Glutamatergic neuron (in vitro differentiated cells): ENCODE measurements at regions not wholly inside any gene's neighbourhood (a gene's known extent, or its start where the extent isn't known, plus 50 kb on each side); places are given as distances from the start of the nearest gene placed in this dataset.

ENCODE experiments used
- DNase-seq: peaks from one replicate; pipeline ENCODE4 v3.0.0; 2022
- H3K27ac Mint-ChIP-seq: one replicate; pipeline ENCODE4 v1.8.0; 2020; ENCODE audit warnings: mild to moderate bottlenecking, mixed read lengths, inconsistent platforms; ENCODE audit not compliant: unreplicated experiment
- H3K27me3 Mint-ChIP-seq: one replicate; pipeline ENCODE4 v1.8.0; 2020; ENCODE audit warnings: mild to moderate bottlenecking, moderate library complexity, mixed read lengths, inconsistent platforms; ENCODE audit not compliant: unreplicated experiment
- H3K36me3 Mint-ChIP-seq: one replicate; pipeline ENCODE4 v1.8.0; 2020; ENCODE audit warnings: mild to moderate bottlenecking, mixed read lengths, inconsistent platforms; ENCODE audit not compliant: unreplicated experiment
- H3K4me1 Mint-ChIP-seq: one replicate; pipeline ENCODE4 v1.8.0; 2020; ENCODE audit warnings: mild to moderate bottlenecking, low read depth, mixed read lengths, inconsistent platforms; ENCODE audit not compliant: unreplicated experiment
- H3K4me3 Mint-ChIP-seq: one replicate; pipeline ENCODE4 v1.8.0; 2020; ENCODE audit warnings: mild to moderate bottlenecking, mixed read lengths, inconsistent platforms; ENCODE audit not compliant: unreplicated experiment
- H3K9me3 Mint-ChIP-seq: one replicate; pipeline ENCODE4 v1.8.0; 2020; ENCODE audit warnings: mild to moderate bottlenecking, moderate library complexity, mixed read lengths, inconsistent platforms; ENCODE audit not compliant: unreplicated experiment
- TF ChIP-seq, protein P1 (sequence below): fragments of 200-600 bp; sonication (generic); IDR thresholded peaks from one replicate; pipeline ENCODE4 v1.5.0; 2021; ENCODE audit not compliant: partially characterized antibody, unreplicated experiment

DNA sequence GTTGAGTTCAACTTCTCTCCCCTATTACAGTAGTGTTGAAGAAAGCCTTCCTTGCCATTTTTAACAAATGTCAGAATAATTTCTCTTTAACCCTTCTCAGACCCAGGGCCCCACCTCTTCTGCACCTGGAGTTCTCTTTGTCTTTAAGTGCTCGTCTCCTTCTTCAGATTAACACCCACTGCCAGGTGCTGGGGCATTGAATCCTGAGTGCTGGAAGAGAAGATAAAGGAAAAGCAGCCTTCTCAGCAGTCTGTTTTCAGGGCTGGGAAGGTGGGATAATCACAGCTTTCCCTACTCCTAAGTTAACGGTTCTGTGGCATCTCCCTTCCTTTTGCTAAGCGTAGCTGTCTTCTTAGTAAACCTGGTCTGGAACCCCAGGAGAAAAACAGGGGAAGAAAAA is 114.6 kb upstream of the TAB2 start:
- no peak overlapping the region for H3K27ac Mint-ChIP-seq

DNA sequence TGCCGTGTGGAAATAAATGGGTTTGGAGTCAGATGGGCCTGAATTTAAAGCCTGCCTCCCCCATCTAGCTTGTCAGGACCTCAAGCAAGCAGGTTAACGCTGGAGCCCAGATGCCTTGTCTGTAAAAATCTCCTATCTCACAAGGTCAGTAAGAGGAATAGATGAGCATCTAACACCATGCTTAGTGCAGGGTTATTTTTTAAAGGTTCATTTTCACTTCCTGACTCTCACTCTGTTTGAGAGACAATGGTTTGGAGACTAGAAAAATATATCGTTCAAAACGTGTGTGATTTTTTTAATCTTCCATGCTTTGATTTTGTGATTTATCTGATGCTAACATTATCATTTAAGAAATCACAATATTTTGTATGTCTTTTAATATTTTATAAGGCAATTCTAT is 114.0 kb upstream of the TAB2 start:
- no peaks in the 10 kb centered on the region for H3K4me1 Mint-ChIP-seq
- DNase-seq = no peak
- no peak overlapping the region for H3K27ac Mint-ChIP-seq
- TF ChIP-seq, protein P1, sequence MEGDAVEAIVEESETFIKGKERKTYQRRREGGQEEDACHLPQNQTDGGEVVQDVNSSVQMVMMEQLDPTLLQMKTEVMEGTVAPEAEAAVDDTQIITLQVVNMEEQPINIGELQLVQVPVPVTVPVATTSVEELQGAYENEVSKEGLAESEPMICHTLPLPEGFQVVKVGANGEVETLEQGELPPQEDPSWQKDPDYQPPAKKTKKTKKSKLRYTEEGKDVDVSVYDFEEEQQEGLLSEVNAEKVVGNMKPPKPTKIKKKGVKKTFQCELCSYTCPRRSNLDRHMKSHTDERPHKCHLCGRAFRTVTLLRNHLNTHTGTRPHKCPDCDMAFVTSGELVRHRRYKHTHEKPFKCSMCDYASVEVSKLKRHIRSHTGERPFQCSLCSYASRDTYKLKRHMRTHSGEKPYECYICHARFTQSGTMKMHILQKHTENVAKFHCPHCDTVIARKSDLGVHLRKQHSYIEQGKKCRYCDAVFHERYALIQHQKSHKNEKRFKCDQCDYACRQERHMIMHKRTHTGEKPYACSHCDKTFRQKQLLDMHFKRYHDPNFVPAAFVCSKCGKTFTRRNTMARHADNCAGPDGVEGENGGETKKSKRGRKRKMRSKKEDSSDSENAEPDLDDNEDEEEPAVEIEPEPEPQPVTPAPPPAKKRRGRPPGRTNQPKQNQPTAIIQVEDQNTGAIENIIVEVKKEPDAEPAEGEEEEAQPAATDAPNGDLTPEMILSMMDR = no peak
- H3K36me3 Mint-ChIP-seq = no peaks in the 10 kb centered on the region
- H3K27me3 Mint-ChIP-seq = peaks cover 2% of the 10 kb centered on the region
- H3K4me3 Mint-ChIP-seq = no peak overlapping the region
- no peaks in the 10 kb centered on the region for H3K9me3 Mint-ChIP-seq

More for the DNA sequence above, 114.6 kb upstream of the TAB2 start:
- H3K27me3 Mint-ChIP-seq = peaks cover 2% of the 10 kb centered on the region
- no peak for DNase-seq
- H3K4me1 Mint-ChIP-seq = no peaks in the 10 kb centered on the region
- no peaks in the 10 kb centered on the region for H3K36me3 Mint-ChIP-seq
- no peaks in the 10 kb centered on the region for H3K9me3 Mint-ChIP-seq
- TF ChIP-seq, protein P1 = no peak
- no peak overlapping the region for H3K4me3 Mint-ChIP-seq

DNA sequence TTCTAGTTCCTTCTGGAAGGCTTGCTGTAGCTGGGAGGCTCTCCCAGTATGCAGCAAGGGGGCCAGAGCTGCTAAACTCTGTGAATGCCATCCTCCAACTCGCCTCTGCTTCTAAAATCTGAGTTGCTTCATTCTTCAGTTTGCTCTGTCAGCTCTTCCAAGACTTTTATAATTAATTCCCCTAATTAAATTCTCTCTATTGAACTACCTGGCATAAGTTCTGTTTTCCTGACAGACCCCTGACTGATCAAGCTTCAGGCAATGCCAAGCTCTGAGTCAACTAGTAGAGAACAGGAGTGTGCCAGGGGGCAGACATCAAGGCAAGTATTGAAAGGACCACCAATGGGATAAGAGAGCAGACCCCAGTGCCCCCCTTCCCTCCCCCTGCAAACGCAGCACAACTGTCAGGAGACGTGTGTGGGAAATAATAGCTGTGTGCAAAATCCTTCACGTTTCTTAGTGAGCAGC is 109.3 kb upstream of the TAB2 start:
- no peak overlapping the region for H3K27ac Mint-ChIP-seq
- H3K9me3 Mint-ChIP-seq = no peaks in the 10 kb centered on the region
- no peaks in the 10 kb centered on the region for H3K4me1 Mint-ChIP-seq
- H3K4me3 Mint-ChIP-seq = no peak overlapping the region
- DNase-seq = no peak
- TF ChIP-seq, protein P1 = no peak
- peaks cover 2% of the 10 kb centered on the region for H3K27me3 Mint-ChIP-seq
- H3K36me3 Mint-ChIP-seq = no peaks in the 10 kb centered on the region

DNA sequence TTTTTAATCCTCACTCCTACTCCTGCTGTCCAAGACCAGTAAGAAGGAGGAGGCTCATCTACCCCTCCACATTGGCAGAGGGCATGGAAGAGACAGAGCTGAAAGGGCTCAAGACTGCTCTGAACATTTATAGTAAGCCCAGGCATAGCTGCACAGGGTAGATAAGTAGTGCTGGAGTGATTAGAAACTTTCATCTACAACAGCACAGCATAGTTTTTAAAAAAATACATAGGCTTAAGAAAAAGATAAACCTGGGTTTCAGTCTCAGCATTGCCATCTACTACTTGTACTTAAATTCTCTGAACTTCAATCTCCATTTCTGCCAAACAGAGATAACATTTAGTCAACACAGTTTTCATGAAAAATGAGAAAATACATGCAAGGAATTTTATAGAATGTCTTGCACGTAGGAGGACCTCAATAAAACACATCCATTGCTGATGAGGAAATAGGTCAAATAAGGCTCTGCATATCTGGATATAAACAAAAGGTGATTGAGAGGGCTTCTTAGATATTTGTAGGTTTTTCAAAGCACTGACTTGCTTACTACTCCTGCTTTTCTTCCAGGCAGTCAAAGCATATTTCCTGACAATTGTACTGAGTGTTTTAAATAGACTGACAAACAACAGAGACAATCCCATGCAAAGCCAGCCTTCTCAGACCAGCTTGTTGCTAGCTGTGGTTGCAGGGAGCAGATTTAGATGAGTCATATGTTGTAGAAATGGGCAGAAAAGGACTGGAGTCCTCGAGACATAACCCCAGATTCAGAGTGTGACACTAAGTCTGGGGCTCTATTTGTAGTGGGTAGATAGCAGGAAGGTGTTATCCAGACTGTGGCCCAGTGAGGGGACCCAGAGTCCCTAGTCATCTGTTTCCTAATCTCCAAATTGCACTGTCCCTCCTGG is 107.4 kb upstream of the TAB2 start:
- Mint-ChIP-seq H3K4me3 (no peak overlapping the region), H3K4me1 (no peaks in the 10 kb centered on the region)

More for the DNA sequence above, 107.4 kb upstream of the TAB2 start:
- H3K27ac Mint-ChIP-seq = no peak overlapping the region
- TF ChIP-seq, protein P1 = no peak
- peaks cover 2% of the 10 kb centered on the region for H3K27me3 Mint-ChIP-seq
- no peak for DNase-seq
- H3K36me3 Mint-ChIP-seq = no peaks in the 10 kb centered on the region
- H3K9me3 Mint-ChIP-seq = no peaks in the 10 kb centered on the region
